Choroid plexus epithelial cell (primary cell): ENCODE measurements at regions not wholly inside any gene's neighbourhood (a gene's known extent, or its start where the extent isn't known, plus 50 kb on each side); places are given as distances from the start of the nearest gene placed in this dataset.

ENCODE experiments used
- DNase-seq: peaks from one replicate; pipeline ENCODE4 v3.0.0-alpha.2; 2010; ENCODE audit warnings: low read depth
- H3K4me3 ChIP-seq: 2 replicates; pipeline ENCODE4 v1.5.1; 2011; ENCODE audit warnings: low read depth, mild to moderate bottlenecking, control low read depth, low read length, moderate library complexity
- TF ChIP-seq, protein P1 (sequence below): conservative IDR thresholded peaks from 2 replicates; pipeline ENCODE4 v1.5.1; 2011; ENCODE audit warnings: low read depth, mild to moderate bottlenecking, control low read depth, inconsistent platforms, low read length, moderate library complexity

DNA sequence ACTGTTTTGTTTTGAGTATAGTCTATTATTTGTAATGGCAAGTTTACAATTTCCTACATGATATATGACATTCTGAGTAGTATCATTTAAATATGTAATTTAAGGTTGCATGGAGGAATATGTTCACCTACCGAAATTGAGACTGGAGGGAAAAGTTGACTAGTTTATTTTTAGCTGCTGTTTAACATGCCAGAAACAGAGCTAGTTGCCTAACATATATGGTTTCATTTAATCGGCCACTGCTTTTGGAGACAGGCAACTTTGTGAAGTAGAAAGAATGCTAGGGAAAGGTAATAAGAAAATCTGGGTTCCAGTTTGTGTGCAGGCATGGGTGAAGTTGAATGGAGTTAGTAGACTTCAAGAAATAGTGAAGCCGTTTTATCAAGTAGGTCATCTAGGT, 342.1 kb upstream of the CBLB start:
- DNase-seq, result no peak
- H3K4me3 ChIP-seq, result no peak overlapping the region
- TF ChIP-seq, protein P1, sequence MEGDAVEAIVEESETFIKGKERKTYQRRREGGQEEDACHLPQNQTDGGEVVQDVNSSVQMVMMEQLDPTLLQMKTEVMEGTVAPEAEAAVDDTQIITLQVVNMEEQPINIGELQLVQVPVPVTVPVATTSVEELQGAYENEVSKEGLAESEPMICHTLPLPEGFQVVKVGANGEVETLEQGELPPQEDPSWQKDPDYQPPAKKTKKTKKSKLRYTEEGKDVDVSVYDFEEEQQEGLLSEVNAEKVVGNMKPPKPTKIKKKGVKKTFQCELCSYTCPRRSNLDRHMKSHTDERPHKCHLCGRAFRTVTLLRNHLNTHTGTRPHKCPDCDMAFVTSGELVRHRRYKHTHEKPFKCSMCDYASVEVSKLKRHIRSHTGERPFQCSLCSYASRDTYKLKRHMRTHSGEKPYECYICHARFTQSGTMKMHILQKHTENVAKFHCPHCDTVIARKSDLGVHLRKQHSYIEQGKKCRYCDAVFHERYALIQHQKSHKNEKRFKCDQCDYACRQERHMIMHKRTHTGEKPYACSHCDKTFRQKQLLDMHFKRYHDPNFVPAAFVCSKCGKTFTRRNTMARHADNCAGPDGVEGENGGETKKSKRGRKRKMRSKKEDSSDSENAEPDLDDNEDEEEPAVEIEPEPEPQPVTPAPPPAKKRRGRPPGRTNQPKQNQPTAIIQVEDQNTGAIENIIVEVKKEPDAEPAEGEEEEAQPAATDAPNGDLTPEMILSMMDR, result no peak

DNA sequence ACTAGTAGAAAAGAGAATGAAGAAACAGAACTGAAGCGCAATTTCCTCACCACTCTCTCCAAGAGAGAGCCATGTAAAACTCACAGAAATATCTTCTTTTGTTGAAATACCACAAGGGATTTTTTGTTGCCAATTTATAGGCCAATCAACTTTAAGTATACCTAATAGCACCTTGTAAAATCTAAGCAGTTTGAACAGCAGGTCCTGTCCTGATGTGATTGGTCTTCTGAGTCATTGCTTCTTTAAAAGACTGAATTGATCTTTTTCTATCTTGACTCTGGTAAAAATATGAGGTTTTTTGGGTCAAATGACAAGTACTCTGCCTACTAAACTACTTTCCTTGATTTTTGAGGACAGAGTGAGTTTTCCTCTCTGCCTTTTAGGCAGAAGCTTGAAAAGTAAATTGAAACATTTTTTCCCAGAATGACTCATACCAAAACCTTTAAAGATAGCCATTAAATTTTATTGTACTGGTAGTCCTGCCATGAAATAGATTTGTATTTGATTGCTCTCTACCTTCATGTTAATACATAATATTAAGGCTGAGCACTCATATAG, 343.9 kb upstream of the CBLB start:
- TF ChIP-seq, protein P1, result no peak
- no peak for DNase-seq
- H3K4me3 ChIP-seq, result no peak overlapping the region

- DNase-seq, result no peak
- TF ChIP-seq, protein P1, result no peak
- no peak overlapping the region for H3K4me3 ChIP-seq
Measured at GRCh38 chr3:106213954-106214353, 345.1 kb upstream of the CBLB start.

DNA sequence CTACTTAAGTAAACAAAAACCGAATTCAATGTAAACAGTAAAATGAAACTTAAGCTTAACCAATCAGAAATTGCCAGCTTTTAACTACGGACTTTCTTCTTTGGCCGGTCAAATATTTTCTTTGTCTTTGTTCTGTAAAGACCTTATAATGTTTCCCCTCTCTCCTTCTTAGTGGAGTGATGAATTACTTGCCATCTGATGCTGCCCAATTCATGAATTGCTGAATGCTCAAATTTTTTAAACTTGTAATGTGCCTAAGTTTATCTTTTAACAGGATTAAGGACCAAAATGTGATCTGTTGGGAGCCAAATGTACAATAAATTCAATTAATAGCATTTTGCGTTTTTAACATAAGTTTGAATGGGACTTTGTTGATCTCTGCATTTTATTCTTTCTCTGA, 345.8 kb upstream of the CBLB start:
- no peak for DNase-seq
- no peak overlapping the region for H3K4me3 ChIP-seq
- TF ChIP-seq, protein P1, result no peak

DNA sequence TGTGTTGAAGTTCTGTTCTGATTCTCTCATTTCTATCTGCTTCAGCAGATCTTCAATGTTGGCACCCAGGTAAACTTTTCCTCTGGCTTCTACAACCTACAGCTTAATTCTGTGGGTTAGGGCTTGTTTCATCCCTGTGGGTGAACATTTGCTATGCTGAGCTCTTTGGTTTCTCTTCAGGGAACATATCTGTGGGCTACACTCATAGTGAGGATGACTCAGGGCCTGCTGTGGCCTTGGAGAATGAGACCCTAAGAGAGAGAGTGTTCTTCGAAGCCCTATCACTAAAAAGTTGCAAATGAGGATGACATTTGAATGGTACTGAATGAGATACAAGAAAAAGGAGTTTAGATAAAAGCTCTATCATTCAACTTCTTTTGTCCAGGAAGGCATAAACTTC, 346.2 kb upstream of the CBLB start:
- peak; percentile 61 for DNase-seq
- TF ChIP-seq, protein P1, result no peak

GRCh38 chr3:106217745-106218144, 348.9 kb upstream of the CBLB start:
- H3K4me3 ChIP-seq, result no peak overlapping the region
- DNase-seq, result no peak
- TF ChIP-seq, protein P1, result no peak

More for the DNA sequence above, 346.2 kb upstream of the CBLB start:
- H3K4me3 ChIP-seq, result no peak overlapping the region

GRCh38 chr3:106227068-106227467, 358.3 kb upstream of the CBLB start:
- no peak for DNase-seq
- TF ChIP-seq, protein P1, result no peak
- H3K4me3 ChIP-seq, result no peak overlapping the region
